Right cardiac atrium (tissue), 5 donors: ENCODE measurements at regions not wholly inside any gene's neighbourhood (a gene's known extent, or its start where the extent isn't known, plus 50 kb on each side); places are given as distances from the start of the nearest gene placed in this dataset.

ENCODE experiments used
- ATAC-seq, 2 donors: fragments of 200-7000 bp; cut with Tn5 transposase; one replicate each; pipeline versions ENCODE4 v1.8.0 to v1.9.1; 2020; ENCODE audit warnings: moderate library complexity in 2 of 2, mild to moderate bottlenecking in 1 of 2
- DNase-seq, 3 donors: peaks; one replicate each; pipeline ENCODE4 v3.0.0-alpha.2; 2020
- H3K27ac ChIP-seq: one replicate; pipeline ENCODE4 v1.5.1; 2013; ENCODE audit warnings: mild to moderate bottlenecking, low read length, control low read depth, moderate library complexity
- H3K27me3 ChIP-seq: one replicate; pipeline ENCODE4 v1.6.1; 2013; ENCODE audit not compliant: control insufficient read depth, insufficient read depth
- H3K4me1 ChIP-seq: one replicate; pipeline ENCODE4 v1.6.1; 2013; ENCODE audit warnings: low read length; ENCODE audit not compliant: control insufficient read depth, insufficient read depth
- H3K4me3 ChIP-seq: one replicate; pipeline ENCODE4 v1.5.1; 2013; ENCODE audit warnings: low read length, control low read depth
- H3K9me3 ChIP-seq: one replicate; pipeline ENCODE4 v1.6.1; 2013; ENCODE audit warnings: low read length; ENCODE audit not compliant: control insufficient read depth
- WGBS: extraction: QIAGEN DNeasy Blood & Tissue Kit; methylation state at CpG from one replicate; pipeline ENCODE4 v1.1.7; 2013; 5-methylcytosine and 5-hydroxymethylcytosine counted together
- intact Hi-C, 4 donors: fragments of 100-400 bp; cut with DNase I; formaldehyde crosslinking; loops; one replicate each; pipeline versions ENCODE4 v1.11.0 to v1.14.0; 2022 to 2023
- donor health status: healthy with polysubstance abuse.
- donor health status: DM: no; HTN: yes; CAD: no.
- donor health status: DM: no; HTN: no; CAD: no.
- donor health status: DM: no; HTN: yes; CAD: no; lungs with severe emphysema.
- donor health status: DM: yes; HTN: yes; CAD: no.

DNA sequence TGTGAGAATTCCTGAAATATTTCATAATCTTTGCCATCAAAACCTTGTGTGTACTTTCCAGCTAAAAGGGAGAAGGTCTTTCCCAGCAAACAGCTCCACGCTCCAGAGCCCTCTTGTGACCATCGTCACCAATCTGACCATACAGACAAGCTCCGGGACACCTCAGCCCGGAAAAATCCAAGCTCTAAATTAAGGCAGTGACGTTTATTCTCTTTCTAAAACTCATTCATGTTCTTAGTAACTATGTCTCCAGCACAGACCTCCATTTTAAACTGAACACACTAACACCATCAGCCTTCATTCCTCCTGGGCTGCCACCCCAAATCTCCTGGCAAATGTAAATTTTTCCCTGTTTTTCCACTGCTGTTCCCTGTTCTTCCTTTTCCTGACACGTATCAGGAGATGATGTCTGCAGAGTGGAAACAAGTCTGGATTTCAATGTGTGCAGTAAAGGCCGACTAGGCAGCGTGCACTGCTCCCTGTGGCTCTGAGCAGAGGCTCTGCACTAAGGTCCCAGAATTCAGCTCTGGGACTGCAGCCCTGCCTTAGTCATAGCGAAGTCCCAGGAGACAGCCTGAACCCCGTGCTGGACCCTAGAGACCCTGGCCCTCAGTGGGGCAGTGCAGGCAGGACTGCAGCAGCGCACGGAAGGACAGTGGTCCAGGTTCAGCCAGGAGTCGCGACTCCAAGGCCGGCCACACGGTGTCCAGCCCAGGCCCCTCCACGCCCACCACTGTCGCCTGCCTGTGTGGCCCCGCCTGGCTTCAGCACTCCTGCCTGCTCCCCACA lies 452.5 kb upstream of the SALL3 start:
- H3K27ac ChIP-seq = no peak overlapping the region
- peaks cover 3% of the 10 kb centered on the region for H3K4me1 ChIP-seq
- ATAC-seq (peak; percentile 36 to 67), DNase-seq (no peak)
- intact Hi-C loops = no loop called here
- WGBS = 51% methylated on average over 19 of the region's 19 CpGs
- no peak overlapping the region for H3K4me3 ChIP-seq
- no peaks in the 10 kb centered on the region for H3K27me3 ChIP-seq
- no peaks in the 10 kb centered on the region for H3K9me3 ChIP-seq

DNA sequence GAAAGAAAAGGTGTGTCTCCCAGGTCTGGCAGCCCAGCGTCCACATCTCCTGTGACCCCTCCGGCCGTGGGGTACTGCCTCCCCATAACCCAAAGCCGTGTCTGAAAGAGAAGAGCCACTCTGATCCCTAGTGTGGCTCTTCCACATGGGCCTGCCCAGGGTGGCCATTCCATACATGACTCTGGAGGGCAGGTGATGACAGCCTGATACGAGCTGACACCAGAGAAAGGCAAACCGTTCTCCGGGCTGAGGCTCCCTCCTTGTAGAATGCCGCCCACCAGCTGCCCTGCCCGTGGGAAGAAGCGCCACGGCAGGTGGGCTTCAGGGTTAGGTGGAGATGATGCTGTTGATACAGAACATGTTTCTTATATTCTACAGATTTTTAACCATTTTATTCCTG lies 451.6 kb upstream of the SALL3 start:
- peaks cover 3% of the 10 kb centered on the region for H3K4me1 ChIP-seq
- intact Hi-C loops = no loop called here
- H3K9me3 ChIP-seq = no peaks in the 10 kb centered on the region
- H3K27me3 ChIP-seq = no peaks in the 10 kb centered on the region
- no peak overlapping the region for H3K4me3 ChIP-seq
- no peak overlapping the region for H3K27ac ChIP-seq
- DNase-seq = no peak
- no peak for ATAC-seq
- 74% methylated on average over 11 of the region's 11 CpGs for WGBS

DNA sequence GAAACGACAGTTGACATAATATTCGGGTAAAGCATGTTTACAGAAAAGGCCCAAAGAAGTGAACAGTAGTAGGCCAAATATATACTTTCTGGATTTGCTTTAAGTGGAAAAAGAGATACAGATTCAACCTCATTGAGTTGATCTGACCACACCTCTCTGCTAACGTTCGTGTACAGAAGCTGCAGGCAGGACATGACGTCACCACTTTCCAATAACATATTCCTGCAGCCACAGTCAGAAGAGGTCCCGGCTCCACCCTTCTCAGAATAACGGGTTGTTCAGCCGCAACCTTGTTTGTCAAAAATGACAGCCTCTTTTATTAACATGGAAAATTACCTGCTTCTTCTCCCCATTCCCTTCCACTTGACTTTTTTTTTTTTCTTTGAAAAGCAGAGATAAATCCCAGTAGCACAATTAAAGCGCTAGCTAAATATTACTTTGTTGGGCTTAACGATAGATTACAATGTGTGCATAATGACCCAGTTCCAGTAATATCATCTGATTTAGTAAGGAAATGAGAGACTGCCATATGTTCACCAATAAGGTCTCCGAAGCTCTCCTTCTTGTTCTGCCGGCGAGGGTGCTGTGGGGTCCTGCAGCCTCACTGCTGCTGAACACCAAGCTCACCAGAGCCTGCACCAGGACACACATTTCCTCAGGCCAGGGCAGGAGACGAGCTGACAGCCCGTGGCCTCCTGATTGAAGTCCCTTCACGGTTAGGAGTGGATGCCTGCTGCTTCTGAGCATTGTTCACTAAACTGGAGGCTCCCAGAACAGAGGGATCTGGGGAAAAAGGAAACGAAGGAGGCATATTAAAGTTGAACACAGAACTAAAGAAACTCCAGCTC lies 451.0 kb upstream of the SALL3 start:
- 65% methylated on average over 17 of the region's 17 CpGs for WGBS
- H3K9me3 ChIP-seq = no peaks in the 10 kb centered on the region
- no peak overlapping the region for H3K27ac ChIP-seq
- H3K4me3 ChIP-seq = no peak overlapping the region
- H3K4me1 ChIP-seq = peaks cover 3% of the 10 kb centered on the region
- peak in 1 of 2 donors; percentile 86 for ATAC-seq
- no peaks in the 10 kb centered on the region for H3K27me3 ChIP-seq
- intact Hi-C loops = no loop called here
- no peak for DNase-seq

DNA sequence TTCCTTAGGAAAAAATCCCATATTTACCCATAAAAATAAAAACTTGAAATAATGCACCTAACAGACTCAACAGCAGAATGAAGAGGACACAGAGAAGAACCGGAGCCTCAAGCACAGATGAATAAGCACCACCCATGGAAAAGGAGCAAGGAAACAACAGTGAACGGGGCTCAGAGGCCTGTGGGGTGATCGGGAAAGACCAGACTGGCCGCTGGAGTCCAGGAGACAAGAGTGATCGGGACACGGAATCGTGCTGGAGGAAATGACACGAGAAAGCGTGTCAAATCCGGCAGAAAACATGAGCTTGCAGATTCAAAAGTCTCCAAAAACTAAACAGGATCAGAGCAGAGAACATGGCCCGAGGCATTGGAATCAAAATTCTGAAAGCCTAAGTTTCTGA lies 448.0 kb upstream of the SALL3 start:
- Histone ChIP-seq H3K4me1 (no peaks in the 10 kb centered on the region), H3K9me3 (no peaks in the 10 kb centered on the region), H3K27me3 (no peaks in the 10 kb centered on the region), H3K27ac (no peak overlapping the region), H3K4me3 (no peak overlapping the region)
- DNase-seq (no peak), ATAC-seq (no peak)
- intact Hi-C loops = no loop called here
- 87% methylated on average over 11 of the region's 11 CpGs for WGBS

DNA sequence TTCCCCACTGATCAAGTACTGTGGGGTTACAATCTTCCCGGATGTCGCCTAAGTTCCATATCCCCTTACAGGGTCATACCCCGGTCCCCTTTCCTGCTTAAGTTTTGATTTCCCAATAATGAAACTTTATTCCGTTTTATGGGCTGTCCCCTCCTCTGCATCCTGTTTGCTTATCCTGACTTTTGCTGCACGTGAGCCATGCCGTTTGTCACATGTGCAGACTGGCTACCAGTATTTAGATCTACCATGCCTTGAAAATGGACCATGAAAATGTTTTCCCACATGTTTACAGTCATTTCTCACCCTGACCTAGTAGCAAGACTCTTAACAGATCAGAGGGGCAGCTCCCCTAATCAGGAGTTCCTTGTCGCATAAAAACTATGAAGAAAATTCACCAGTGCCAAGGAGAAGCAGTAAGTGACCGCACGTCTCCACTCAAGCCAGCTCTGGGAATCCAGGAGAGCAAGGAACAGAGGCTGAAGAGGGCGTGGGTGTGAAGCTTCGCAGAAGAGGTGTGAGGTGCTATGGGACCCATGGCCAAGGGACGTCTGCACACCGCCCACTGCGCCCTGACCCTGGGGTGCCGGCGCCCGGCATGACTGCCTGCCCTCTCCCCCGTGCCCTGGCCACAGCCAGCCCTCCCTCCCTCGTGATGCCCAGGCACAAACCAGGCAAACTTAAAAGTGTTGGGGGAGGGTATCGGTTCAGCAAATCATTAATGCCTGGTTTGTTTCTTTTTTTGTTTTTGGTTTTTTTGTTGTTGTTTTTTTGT lies 440.8 kb upstream of the SALL3 start:
- no peaks in the 10 kb centered on the region for H3K4me1 ChIP-seq
- H3K27ac ChIP-seq = no peak overlapping the region
- intact Hi-C loops = no loop called here
- H3K4me3 ChIP-seq = no peak overlapping the region
- H3K27me3 ChIP-seq = no peaks in the 10 kb centered on the region
- 81% methylated on average over 20 of the region's 20 CpGs for WGBS
- ATAC-seq (no peak), DNase-seq (no peak)
- H3K9me3 ChIP-seq = no peaks in the 10 kb centered on the region

DNA sequence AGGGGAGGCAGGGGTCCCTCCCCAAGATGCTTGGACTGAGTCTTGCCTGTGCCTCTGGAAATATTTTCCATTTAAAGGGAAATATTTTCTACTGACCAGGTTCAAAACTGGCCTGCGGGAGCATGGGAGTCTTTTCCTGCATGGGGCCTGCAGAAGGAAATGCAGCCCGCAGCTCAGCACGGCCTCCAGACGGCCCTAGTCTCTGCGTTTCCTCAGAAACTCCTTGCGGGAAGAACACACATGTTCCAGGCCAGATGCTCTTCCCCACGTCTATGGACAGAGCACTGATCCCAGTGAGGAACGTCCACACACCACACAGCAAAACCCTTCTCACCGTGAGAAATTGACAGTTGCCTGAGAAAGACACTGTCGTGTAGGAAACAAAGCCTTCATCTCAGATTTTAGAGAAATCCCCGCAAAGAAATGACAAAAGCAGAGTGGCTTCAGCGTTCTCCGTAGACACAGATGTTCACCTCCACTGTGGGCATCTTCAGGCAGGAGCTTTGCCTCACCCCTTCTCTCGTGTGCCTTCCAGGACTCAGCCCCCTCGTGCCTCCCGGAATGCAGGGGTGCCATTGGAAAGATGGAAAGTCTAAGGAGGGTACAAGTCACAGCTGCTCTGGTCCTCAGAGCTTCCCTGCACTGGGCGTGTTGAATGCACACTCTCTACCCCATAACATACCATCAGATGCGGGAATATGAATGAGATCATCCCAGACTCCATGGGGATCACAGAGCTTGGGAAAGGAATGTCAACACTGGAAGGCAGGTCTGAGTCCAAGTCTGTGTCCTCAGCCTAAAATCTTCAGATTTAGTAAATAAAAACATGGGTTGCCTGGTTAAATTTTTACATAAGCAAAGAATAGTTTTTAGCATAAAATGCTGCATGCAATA lies 438.7 kb upstream of the SALL3 start:
- no peak overlapping the region for H3K27ac ChIP-seq
- DNase-seq (no peak), ATAC-seq (no peak)
- intact Hi-C loops = no loop called here
- no peaks in the 10 kb centered on the region for H3K9me3 ChIP-seq
- no peaks in the 10 kb centered on the region for H3K27me3 ChIP-seq
- no peaks in the 10 kb centered on the region for H3K4me1 ChIP-seq
- H3K4me3 ChIP-seq = no peak overlapping the region
- WGBS = 78% methylated on average over 18 of the region's 18 CpGs

DNA sequence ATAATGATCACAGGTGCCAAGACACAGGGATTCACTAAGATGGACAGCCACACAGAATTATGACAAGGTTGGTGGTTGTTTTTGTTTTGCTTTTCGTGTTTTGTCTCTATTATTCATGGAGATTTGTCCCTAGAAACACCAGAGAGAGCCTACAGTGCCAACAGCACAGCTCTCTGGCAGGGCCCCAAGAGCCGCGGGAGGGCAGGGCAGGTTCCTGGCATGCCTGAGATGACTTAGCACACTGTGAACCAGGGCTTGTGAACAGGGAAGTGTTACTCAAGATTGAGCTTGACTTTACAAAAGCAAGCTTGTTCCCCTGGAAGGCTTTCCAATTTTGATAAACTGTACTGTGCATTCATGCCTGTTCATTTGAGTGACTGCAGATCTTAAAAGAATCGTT lies 437.4 kb upstream of the SALL3 start:
- Histone ChIP-seq H3K27me3 (no peaks in the 10 kb centered on the region), H3K27ac (no peak overlapping the region), H3K9me3 (no peaks in the 10 kb centered on the region), H3K4me1 (no peaks in the 10 kb centered on the region), H3K4me3 (no peak overlapping the region)
- intact Hi-C loops = no loop called here
- DNase-seq (peak; percentile 71 to 90 (median 81)), ATAC-seq (peak; percentile 92 to 95)
- WGBS = 13% methylated on average over 4 of the region's 4 CpGs

DNA sequence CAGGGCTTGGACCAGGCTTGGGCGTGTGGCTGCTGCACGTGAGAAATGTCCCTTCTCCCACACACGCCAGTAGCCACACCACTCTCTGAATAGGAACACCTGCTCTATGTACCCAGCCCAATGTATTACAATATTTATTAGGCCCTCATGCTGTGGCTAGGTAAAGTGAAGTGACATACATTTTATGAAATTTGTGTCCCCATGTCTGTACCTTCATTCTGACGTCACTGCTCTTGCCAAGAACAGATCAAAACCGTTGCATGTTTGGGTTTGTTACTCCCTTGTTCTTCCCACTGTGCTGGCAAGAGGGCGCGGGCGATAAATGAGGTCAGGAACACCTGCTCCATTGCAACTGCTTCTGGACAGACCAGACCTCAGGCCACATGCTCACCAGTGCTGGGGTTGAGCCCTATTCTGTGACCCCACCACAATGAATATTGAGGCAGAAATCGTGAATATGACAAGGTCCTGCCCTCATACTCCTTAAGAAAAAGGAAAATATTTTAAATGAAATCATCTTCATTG lies 436.4 kb upstream of the SALL3 start:
- H3K27me3 ChIP-seq = no peaks in the 10 kb centered on the region
- H3K9me3 ChIP-seq = no peaks in the 10 kb centered on the region
- no peak for DNase-seq
- no peak overlapping the region for H3K4me3 ChIP-seq
- H3K4me1 ChIP-seq = no peaks in the 10 kb centered on the region
- no peak overlapping the region for H3K27ac ChIP-seq
- ATAC-seq = no peak
- WGBS = 77% methylated on average over 9 of the region's 9 CpGs
- intact Hi-C loops = no loop called here

DNA sequence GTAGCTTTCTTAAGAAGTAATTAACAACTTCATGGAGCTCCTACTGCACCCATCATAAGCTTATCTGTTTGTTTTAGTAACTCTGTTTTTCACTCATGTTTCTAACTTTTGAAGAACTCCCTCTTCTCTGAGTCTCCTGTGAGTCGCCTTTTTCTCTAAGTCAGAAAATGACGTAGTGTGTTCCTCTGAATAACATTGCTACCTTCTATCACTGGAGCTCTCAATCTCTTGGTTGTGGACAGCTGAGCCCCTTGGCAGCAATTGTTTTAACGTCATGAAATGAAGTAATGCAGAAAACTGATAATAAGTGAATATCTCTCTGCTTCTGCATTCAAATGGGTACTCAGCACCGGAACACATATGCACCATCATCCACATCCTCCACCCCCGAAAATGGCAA lies 433.3 kb upstream of the SALL3 start:
- H3K9me3 ChIP-seq = no peaks in the 10 kb centered on the region
- DNase-seq = no peak
- no peak overlapping the region for H3K4me3 ChIP-seq
- 48% methylated on average over 5 of the region's 5 CpGs for WGBS
- no peaks in the 10 kb centered on the region for H3K4me1 ChIP-seq
- no peak overlapping the region for H3K27ac ChIP-seq
- intact Hi-C loops = no loop called here
- H3K27me3 ChIP-seq = peaks cover 2% of the 10 kb centered on the region
- ATAC-seq = no peak

DNA sequence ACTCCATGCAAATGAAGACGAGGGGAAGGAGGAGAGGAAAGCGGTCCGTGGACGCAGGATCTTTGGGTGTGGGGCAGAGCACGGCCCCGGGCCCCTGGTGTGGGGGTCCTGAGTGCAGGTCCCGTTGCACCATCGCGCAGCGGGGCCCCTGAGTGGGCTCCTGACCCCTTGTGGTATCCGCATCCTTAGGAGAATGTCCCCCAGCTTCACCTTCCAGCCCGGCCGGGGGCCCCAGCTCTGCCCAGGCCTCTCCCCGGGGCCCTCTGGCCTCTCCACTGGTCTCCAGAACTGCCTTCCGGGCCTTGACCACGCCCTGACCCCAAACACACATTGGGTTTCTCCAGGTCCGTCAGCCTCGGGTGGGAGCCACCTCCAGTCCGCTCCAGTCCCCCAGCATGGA lies 431.8 kb upstream of the SALL3 start:
- H3K9me3 ChIP-seq = no peaks in the 10 kb centered on the region
- 94% methylated on average over 19 of the region's 19 CpGs for WGBS
- no peak overlapping the region for H3K27ac ChIP-seq
- H3K4me3 ChIP-seq = no peak overlapping the region
- intact Hi-C loops = no loop called here
- H3K27me3 ChIP-seq = peaks cover 2% of the 10 kb centered on the region
- ATAC-seq (no peak), DNase-seq (no peak)
- no peaks in the 10 kb centered on the region for H3K4me1 ChIP-seq
